Liver (tissue), 8 donors: ENCODE measurements at regions not wholly inside any gene's neighbourhood (a gene's known extent, or its start where the extent isn't known, plus 50 kb on each side); places are given as distances from the start of the nearest gene placed in this dataset.

Experiments
- DNase-seq: peaks from one replicate; pipeline ENCODE4 v3.0.0-alpha.2; 2017; ENCODE audit warnings: low spot score
- H3K27ac ChIP-seq, 2 donors: one replicate each; pipeline ENCODE4 v1.7.0; 2013; ENCODE audit warnings: inconsistent platforms in 2 of 2, low read length in 2 of 2, control low read depth in 1 of 2, low read depth in 1 of 2, mild to moderate bottlenecking in 1 of 2
- H3K27me3 ChIP-seq, 4 donors: one replicate each; pipeline versions ENCODE4 v1.6.1 to v1.7.0; 2013; ENCODE audit warnings: low read length in 3 of 4, inconsistent platforms in 1 of 4, mild to moderate bottlenecking in 1 of 4, moderate library complexity in 1 of 4; ENCODE audit not compliant: control insufficient read depth in 4 of 4, insufficient read depth in 4 of 4
- H3K36me3 ChIP-seq, 4 donors: one replicate each; pipeline versions ENCODE4 v1.6.1 to v1.7.0; 2013; ENCODE audit warnings: low read length in 3 of 4, mild to moderate bottlenecking in 3 of 4, low read depth in 1 of 4, moderate library complexity in 1 of 4; ENCODE audit not compliant: control insufficient read depth in 4 of 4, insufficient read depth in 3 of 4
- H3K4me1 ChIP-seq, 4 donors: one replicate each; pipeline versions ENCODE4 v1.6.1 to v1.7.0; 2013; ENCODE audit warnings: low read length in 3 of 4, mild to moderate bottlenecking in 3 of 4, moderate library complexity in 1 of 4; ENCODE audit not compliant: control insufficient read depth in 4 of 4, insufficient read depth in 4 of 4
- H3K4me3 ChIP-seq, 3 donors: one replicate each; pipeline versions ENCODE4 v1.6.1 to v1.7.0; 2013; ENCODE audit warnings: low read length in 3 of 3, control low read depth in 1 of 3, low read depth in 1 of 3, mild to moderate bottlenecking in 1 of 3
- H3K9ac ChIP-seq, 2 donors: one replicate each; pipeline ENCODE4 v1.7.0; 2013; ENCODE audit warnings: low read length in 2 of 2, mild to moderate bottlenecking in 2 of 2, moderate library complexity in 2 of 2, control low read depth in 1 of 2, low read depth in 1 of 2
- H3K9me3 ChIP-seq, 4 donors: one replicate each; pipeline versions ENCODE4 v1.6.1 to v1.7.0; 2013; ENCODE audit warnings: low read length in 3 of 4; ENCODE audit not compliant: control insufficient read depth in 4 of 4
- ATF3 ChIP-seq: IDR thresholded peaks from 2 replicates; pipeline ENCODE4 v1.6.1; 2016; ENCODE audit warnings: antibody characterized with exemption
- CTCF ChIP-seq: fragments of 150-350 bp; IDR thresholded peaks from 2 replicates; pipeline ENCODE4 v1.5.1; 2017; ENCODE audit warnings: improper control_type of control experiment, low read depth, low read length; ENCODE audit not compliant: missing input control
- EGR1 ChIP-seq, 2 donors: IDR thresholded peaks; 2 replicates each; pipeline ENCODE4 v1.6.1; 2016 to 2018; ENCODE audit warnings: antibody characterized with exemption in 2 of 2, low read depth in 2 of 2
- FOXA1 ChIP-seq: IDR thresholded peaks from 2 replicates; pipeline ENCODE4 v1.6.1; 2016; ENCODE audit warnings: antibody characterized with exemption
- FOXA2 ChIP-seq: IDR thresholded peaks from 2 replicates; pipeline ENCODE4 v1.6.1; 2016; ENCODE audit warnings: antibody characterized with exemption
- GABPA ChIP-seq, 2 donors: IDR thresholded peaks in 1 of 2; conservative IDR thresholded peaks in 1 of 2; 2 replicates each; pipeline ENCODE4 v1.6.1; 2016; ENCODE audit warnings: antibody characterized with exemption in 2 of 2, mild to moderate bottlenecking in 1 of 2, moderate library complexity in 1 of 2
- HNF4A ChIP-seq, 2 donors: conservative IDR thresholded peaks; 2 replicates each; pipeline ENCODE4 v1.6.1; 2016; ENCODE audit warnings: antibody characterized with exemption in 2 of 2, mild to moderate bottlenecking in 2 of 2
- HNF4G ChIP-seq: IDR thresholded peaks from 2 replicates; pipeline ENCODE4 v1.6.1; 2016; ENCODE audit warnings: antibody characterized with exemption
- JUND ChIP-seq, 2 donors: IDR thresholded peaks; 2 replicates each; pipeline ENCODE4 v1.6.1; 2016; ENCODE audit warnings: antibody characterized with exemption in 2 of 2
- MAX ChIP-seq: IDR thresholded peaks from 2 replicates; pipeline ENCODE4 v1.6.1; 2016; ENCODE audit warnings: antibody characterized with exemption
- NR2F2 ChIP-seq: IDR thresholded peaks from 2 replicates; pipeline ENCODE4 v1.6.1; 2016; ENCODE audit warnings: antibody characterized with exemption
- RAD21 ChIP-seq, 2 donors: IDR thresholded peaks; 2 replicates each; pipeline ENCODE4 v1.6.1; 2016; ENCODE audit warnings: antibody characterized with exemption in 2 of 2, mild to moderate bottlenecking in 2 of 2
- REST ChIP-seq: IDR thresholded peaks from 2 replicates; pipeline ENCODE4 v1.6.1; 2016; ENCODE audit warnings: antibody characterized with exemption, mild to moderate bottlenecking
- SP1 ChIP-seq: IDR thresholded peaks from 2 replicates; pipeline ENCODE4 v1.6.1; 2018; ENCODE audit warnings: antibody characterized with exemption, mild to moderate bottlenecking
- TAF1 ChIP-seq: conservative IDR thresholded peaks from 2 replicates; pipeline ENCODE4 v1.6.1; 2016; ENCODE audit warnings: antibody characterized with exemption, mild to moderate bottlenecking
- YY1 ChIP-seq: IDR thresholded peaks from 2 replicates; pipeline ENCODE4 v1.6.1; 2016; ENCODE audit warnings: antibody characterized with exemption, mild to moderate bottlenecking
- ZBTB33 ChIP-seq: IDR thresholded peaks from 2 replicates; pipeline ENCODE4 v1.6.1; 2016; ENCODE audit warnings: antibody characterized with exemption
- whole genome bisulfite sequencing: extraction: QIAGEN DNeasy Blood & Tissue Kit; methylation state at CpG from one replicate; pipeline ENCODE4 v1.1.7; 2013; 5-methylcytosine and 5-hydroxymethylcytosine counted together
- donor health status: healthy.
- donor health status: healthy.
- donor health status: healthy.
- donor health status: healthy.
- donor health status: healthy.

GRCh38 chr5:3312299-3312698 lies 283.3 kb upstream of the IRX1 start:
- Histone ChIP-seq H3K9ac (no peak overlapping the region), H3K27me3 (no peaks in the 10 kb centered on the region), H3K36me3 (no peaks in the 10 kb centered on the region), H3K27ac (no peak overlapping the region), H3K9me3 (peaks cover 4 to 17% (median 8%) of the 10 kb centered on the region in 4 donors), H3K4me3 (no peak overlapping the region), H3K4me1 (no peaks in the 10 kb centered on the region)
- TF ChIP-seq TAF1 (no peak), NR2F2 (no peak), HNF4G (no peak), SP1 (no peak), RAD21 (IDR thresholded peaks at IDR 0.05) (no peak), HNF4A (conservative IDR thresholded peaks at IDR 0.05) (no peak), EGR1 (IDR thresholded peaks at IDR 0.05; ENCODE audit: low read depth in 2 of 2) (no peak), GABPA (IDR thresholded peaks at IDR 0.05 in 1 of 2, conservative IDR thresholded peaks at IDR 0.05 in 1 of 2) (no peak)
- no peak for DNase-seq
- WGBS, result 63% methylated on average over 6 of the region's 6 CpGs

GRCh38 chr5:3311433-3311832 lies 284.2 kb upstream of the IRX1 start:
- TF ChIP-seq TAF1, result no peak
- no peak for TF ChIP-seq GABPA (IDR thresholded peaks at IDR 0.05 in 1 of 2, conservative IDR thresholded peaks at IDR 0.05 in 1 of 2)
- no peak for TF ChIP-seq HNF4G
- no peak for TF ChIP-seq RAD21 (IDR thresholded peaks at IDR 0.05)
- TF ChIP-seq JUND (IDR thresholded peaks at IDR 0.05), result no peak
- no peak for TF ChIP-seq EGR1 (IDR thresholded peaks at IDR 0.05; ENCODE audit: low read depth in 2 of 2)
- no peak for TF ChIP-seq FOXA2
- no peak for TF ChIP-seq ATF3
- no peak for TF ChIP-seq SP1
- no peak for TF ChIP-seq FOXA1
- TF ChIP-seq YY1, result no peak
- TF ChIP-seq REST, result no peak
- Histone ChIP-seq H3K9me3 (peaks cover 4 to 17% (median 8%) of the 10 kb centered on the region in 4 donors), H3K27me3 (no peaks in the 10 kb centered on the region), H3K4me3 (no peak overlapping the region), H3K36me3 (no peaks in the 10 kb centered on the region), H3K9ac (no peak overlapping the region), H3K27ac (no peak overlapping the region), H3K4me1 (no peaks in the 10 kb centered on the region)
- 83% methylated on average over 8 of the region's 8 CpGs for WGBS
- no peak for DNase-seq

- DNase-seq, result no peak
- Histone ChIP-seq H3K9ac (no peak overlapping the region), H3K36me3 (no peaks in the 10 kb centered on the region), H3K9me3 (peaks cover 4 to 17% (median 8%) of the 10 kb centered on the region in 4 donors), H3K27ac (no peak overlapping the region), H3K4me3 (no peak overlapping the region), H3K27me3 (no peaks in the 10 kb centered on the region), H3K4me1 (no peaks in the 10 kb centered on the region)
- WGBS, result 85% methylated on average over 26 of the region's 26 CpGs
- no peak for TF ChIP-seq MAX
- TF ChIP-seq HNF4G, result no peak
- TF ChIP-seq HNF4A (conservative IDR thresholded peaks at IDR 0.05), result no peak
- TF ChIP-seq CTCF, result no peak
- TF ChIP-seq ZBTB33, result no peak
- TF ChIP-seq SP1, result no peak
- no peak for TF ChIP-seq JUND (IDR thresholded peaks at IDR 0.05)
Measured at GRCh38 chr5:3310541-3311261, 284.9 kb upstream of the IRX1 start.
